Mammary epithelial cell (primary cell): ENCODE measurements at regions not wholly inside any gene's neighbourhood (a gene's known extent, or its start where the extent isn't known, plus 50 kb on each side); places are given as distances from the start of the nearest gene placed in this dataset.

ENCODE experiments used
- CTCF ChIP-seq, 2 donors: IDR thresholded peaks in 1 of 2; conservative IDR thresholded peaks in 1 of 2; 2 replicates each; pipeline ENCODE4 v1.5.1; 2011 to 2012; ENCODE audit warnings: inconsistent platforms in 2 of 2, low read length in 2 of 2, mild to moderate bottlenecking in 2 of 2, control low read depth in 1 of 2, low read depth in 1 of 2; ENCODE audit not compliant: insufficient read depth in 1 of 2; ENCODE audit errors: extremely low read depth in 1 of 2
- EZH2 ChIP-seq: IDR thresholded peaks from 2 replicates; pipeline ENCODE4 v1.6.1; 2012; ENCODE audit warnings: low read length, inconsistent platforms, borderline replicate concordance

GRCh38 chr1:147389532-147390184 lies 147.2 kb downstream of the CHD1L start:
- TF ChIP-seq CTCF (conservative IDR thresholded peaks at IDR 0.05 in 1 of 2, IDR thresholded peaks at IDR 0.05 in 1 of 2; ENCODE audit: extremely low read depth in 1 of 2, insufficient read depth in 1 of 2, low read depth in 1 of 2, low read length in 2 of 2): peak; percentile 59 to 80
- TF ChIP-seq EZH2: no peak
